SK-N-SH (cell line): ENCODE measurements at regions not wholly inside any gene's neighbourhood (a gene's known extent, or its start where the extent isn't known, plus 50 kb on each side); places are given as distances from the start of the nearest gene placed in this dataset.

Experiments
- CTCF ChIA-PET: fragments of 300-600, 350-600 bp; formaldehyde crosslinking; extraction: SDS; loops from one replicate; lab custom pipeline; 2021; lab: Yijun Ruan, JAX
- POLR2A ChIA-PET: fragments of 350-600 bp; sonication (Branson Sonifier 250); formaldehyde crosslinking; extraction: SDS; loops from one replicate; lab custom pipeline; 2020; ENCODE audit warnings: antibody characterized with exemption, inconsistent platforms; lab: Yijun Ruan, JAX
- DNase-seq: peaks from one replicate; pipeline ENCODE4 v3.0.0; 2012
- H2AFZ ChIP-seq: fragments of 200-600 bp; sonication (generic); 2 replicates; pipeline ENCODE4 v1.8.1; 2016; ENCODE audit warnings: antibody characterized with exemption, mild to moderate bottlenecking, low read depth
- H3F3A ChIP-seq: fragments of 200-600 bp; sonication (generic); replicated peaks from 2 replicates; pipeline ENCODE3; 2016; ENCODE audit warnings: antibody characterized with exemption, mild to moderate bottlenecking; ENCODE audit not compliant: insufficient read depth
- H3K27ac ChIP-seq, 2 experiments: fragments of 200-500 bp in 1 of 2; fragments of 200-600 bp in 1 of 2; sonication (Bioruptor generic) in 1 of 2; sonication (generic), shearing (Covaris generic) in 1 of 2; 2 replicates each; pipeline versions ENCODE4 v1.5.1 to v1.6.1; 2014 to 2016; ENCODE audit warnings: low read depth in 2 of 2, inconsistent platforms in 1 of 2, low read length in 1 of 2, mild to moderate bottlenecking in 1 of 2, mixed read lengths in 1 of 2
- H3K27me3 ChIP-seq: fragments of 200-600 bp; sonication (generic), shearing (Covaris generic); 2 replicates; pipeline ENCODE4 v1.6.1; 2016; ENCODE audit warnings: mixed run types; ENCODE audit not compliant: insufficient read depth
- H3K36me3 ChIP-seq, 2 experiments: fragments of 200-500 bp in 1 of 2; fragments of 200-600 bp in 1 of 2; sonication (Bioruptor generic) in 1 of 2; sonication (generic) in 1 of 2; replicated peaks in 1 of 2; 2 replicates each; pipeline versions ENCODE3 to v1.5.1; 2014 to 2016; ENCODE audit warnings: low read length in 1 of 2, mild to moderate bottlenecking in 1 of 2; ENCODE audit not compliant: insufficient read depth in 2 of 2, control insufficient read depth in 1 of 2
- H3K4me1 ChIP-seq, 2 experiments: fragments of 200-500 bp in 1 of 2; fragments of 200-600 bp in 1 of 2; sonication (Bioruptor generic) in 1 of 2; sonication (generic), shearing (Covaris generic) in 1 of 2; 2 replicates each; pipeline versions ENCODE4 v1.5.1 to v1.6.1; 2014 to 2016; ENCODE audit warnings: low read depth in 1 of 2, low read length in 1 of 2, mixed run types in 1 of 2; ENCODE audit not compliant: insufficient read depth in 2 of 2, control insufficient read depth in 1 of 2
- H3K4me2 ChIP-seq: fragments of 200-600 bp; sonication (generic), shearing (Covaris generic); 2 replicates; pipeline ENCODE4 v1.6.1; 2017; ENCODE audit warnings: mixed run types
- H3K4me3 ChIP-seq, 2 experiments: fragments of 200-500 bp in 1 of 2; fragments of 200-600 bp in 1 of 2; sonication (Bioruptor generic) in 1 of 2; sonication (generic), shearing (Covaris generic) in 1 of 2; 2 replicates each; pipeline versions ENCODE4 v1.5.1 to v1.8.1; 2014 to 2016; ENCODE audit warnings: low read depth in 2 of 2, inconsistent platforms in 1 of 2, low read length in 1 of 2, mild to moderate bottlenecking in 1 of 2, mixed read lengths in 1 of 2, moderate library complexity in 1 of 2
- H3K79me2 ChIP-seq: fragments of 200-600 bp; sonication (generic); 2 replicates; pipeline ENCODE4 v1.8.1; 2017; ENCODE audit warnings: mild to moderate bottlenecking; ENCODE audit not compliant: insufficient read depth
- H3K9ac ChIP-seq: fragments of 200-600 bp; sonication (generic); 2 replicates; pipeline ENCODE4 v1.6.1; 2017; ENCODE audit warnings: mixed run types
- H3K9me2 ChIP-seq: fragments of 200-600 bp; sonication (generic); 2 replicates; pipeline ENCODE4 v1.6.1; 2017; ENCODE audit warnings: mixed run types
- H3K9me3 ChIP-seq: fragments of 200-600 bp; sonication (generic); 2 replicates; pipeline ENCODE4 v1.6.1; 2017; ENCODE audit warnings: mixed run types, mild to moderate bottlenecking, moderate library complexity
- H4K20me1 ChIP-seq: fragments of 200-600 bp; sonication (generic); 2 replicates; pipeline ENCODE4 v1.6.1; 2017; ENCODE audit warnings: mild to moderate bottlenecking, mixed run types; ENCODE audit not compliant: insufficient read depth
- CHD2 ChIP-seq: fragments of 150-350 bp; IDR thresholded peaks from 2 replicates; pipeline ENCODE4 v1.6.1; 2018; ENCODE audit warnings: low read length; ENCODE audit not compliant: partially characterized antibody
- EP300 ChIP-seq, 2 experiments: IDR thresholded peaks; 2 replicates each; pipeline versions ENCODE4 v1.4.0 to v1.6.1; 2012; ENCODE audit warnings: borderline replicate concordance in 1 of 2, low read depth in 1 of 2, low read length in 1 of 2
- GABPA ChIP-seq: IDR thresholded peaks from 2 replicates; pipeline ENCODE4 v1.4.0; 2012; ENCODE audit warnings: low read depth, mild to moderate bottlenecking
- GATA2 ChIP-seq: sonication (generic); formaldehyde crosslinking; IDR thresholded peaks from 2 replicates; pipeline ENCODE4 v1.5.0; 2020; ENCODE audit warnings: mild to moderate bottlenecking, missing genetic modification reagents
- JUND ChIP-seq: IDR thresholded peaks from 2 replicates; pipeline ENCODE4 v1.4.0; 2012
- NFIC ChIP-seq: IDR thresholded peaks from 2 replicates; pipeline ENCODE4 v1.4.0; 2012; ENCODE audit warnings: borderline replicate concordance
- NRF1 ChIP-seq: IDR thresholded peaks from 2 replicates; pipeline ENCODE4 v1.6.1; 2012; ENCODE audit warnings: low read depth, mild to moderate bottlenecking, low read length
- RXRA ChIP-seq: IDR thresholded peaks from 2 replicates; pipeline ENCODE4 v1.4.0; 2012; ENCODE audit warnings: low read depth, mild to moderate bottlenecking, borderline replicate concordance
- TAF1 ChIP-seq: IDR thresholded peaks from 2 replicates; pipeline ENCODE4 v1.6.1; 2012; ENCODE audit warnings: low read depth, mild to moderate bottlenecking, low read length, moderate library complexity, borderline replicate concordance
- WGBS: methylation state at CpG from one replicate; pipeline ENCODE4 v1.1.6; 2017; ENCODE audit warnings: low lambda C conversion rate; 5-methylcytosine and 5-hydroxymethylcytosine counted together
- TF ChIP-seq, protein P1 (sequence below): fragments of 200-600 bp; sonication (generic); IDR thresholded peaks from 2 replicates; pipeline ENCODE4 v1.6.1; 2017; ENCODE audit warnings: antibody characterized with exemption, mild to moderate bottlenecking, moderate library complexity

DNA sequence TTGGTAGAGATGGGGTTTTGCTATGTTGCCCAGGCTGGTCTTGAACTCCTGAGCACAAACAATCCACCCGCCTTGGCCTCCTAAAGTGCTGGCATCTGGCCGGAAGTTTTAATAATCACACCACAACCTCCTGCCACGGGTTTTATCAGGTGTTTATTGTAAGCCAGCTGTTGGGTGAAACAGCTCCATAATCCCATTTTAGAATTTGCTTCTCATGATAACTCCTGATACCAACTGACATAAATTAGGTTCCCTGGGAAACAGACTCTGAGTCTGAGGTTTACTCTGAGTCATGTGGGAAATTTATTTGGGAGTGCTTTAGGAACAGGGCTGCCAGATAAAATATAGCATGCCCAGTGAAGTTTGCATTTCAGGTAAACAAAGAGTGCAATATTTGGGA lies 122.6 kb upstream of the MED13 start:
- H3K27ac ChIP-seq, result peak overlapping the region in 1 of 2 experiments; percentile 20; a peak in 2 of 4 replicates
- POLR2A ChIA-PET, result no interaction called here

DNA sequence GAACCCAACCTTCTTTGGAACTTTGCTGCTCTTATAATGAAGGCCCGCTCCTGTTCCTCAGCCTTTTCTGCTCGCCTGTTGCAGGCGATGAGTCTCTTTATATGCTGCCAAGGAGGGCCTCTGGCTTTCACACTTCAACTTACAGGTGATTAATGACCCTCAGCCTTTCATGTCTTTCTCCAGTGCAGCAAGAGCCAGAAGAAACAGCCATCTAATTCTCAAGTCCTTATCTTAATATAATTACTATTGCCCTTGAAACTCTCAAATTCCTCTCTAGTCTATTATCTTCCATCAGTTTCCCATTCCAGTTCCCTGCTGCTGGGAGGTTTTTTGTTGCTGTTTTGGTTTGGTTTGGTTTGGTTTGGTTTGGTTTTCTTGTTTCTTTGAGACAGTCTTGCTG lies 121.8 kb upstream of the MED13 start:
- 86% methylated on average over 3 of the region's 3 CpGs for WGBS
- no peak overlapping the region for H2AFZ ChIP-seq
- no peaks in the 10 kb centered on the region for H3K9me3 ChIP-seq
- H4K20me1 ChIP-seq, result no peaks in the 10 kb centered on the region
- H3K27ac ChIP-seq, result no peak overlapping the region
- H3F3A ChIP-seq, result peaks cover 6% of the 10 kb centered on the region
- H3K27me3 ChIP-seq, result no peaks in the 10 kb centered on the region
- H3K79me2 ChIP-seq, result no peaks in the 10 kb centered on the region
- no peak overlapping the region for H3K9ac ChIP-seq
- no peak overlapping the region for H3K4me3 ChIP-seq
- no peaks in the 10 kb centered on the region for H3K9me2 ChIP-seq
- DNase-seq, result no peak
- no peaks in the 10 kb centered on the region for H3K4me1 ChIP-seq
- CTCF ChIA-PET, result no interaction called here
- H3K4me2 ChIP-seq, result no peak overlapping the region
- H3K36me3 ChIP-seq, result no peaks in the 10 kb centered on the region
- TF ChIP-seq, protein P1, sequence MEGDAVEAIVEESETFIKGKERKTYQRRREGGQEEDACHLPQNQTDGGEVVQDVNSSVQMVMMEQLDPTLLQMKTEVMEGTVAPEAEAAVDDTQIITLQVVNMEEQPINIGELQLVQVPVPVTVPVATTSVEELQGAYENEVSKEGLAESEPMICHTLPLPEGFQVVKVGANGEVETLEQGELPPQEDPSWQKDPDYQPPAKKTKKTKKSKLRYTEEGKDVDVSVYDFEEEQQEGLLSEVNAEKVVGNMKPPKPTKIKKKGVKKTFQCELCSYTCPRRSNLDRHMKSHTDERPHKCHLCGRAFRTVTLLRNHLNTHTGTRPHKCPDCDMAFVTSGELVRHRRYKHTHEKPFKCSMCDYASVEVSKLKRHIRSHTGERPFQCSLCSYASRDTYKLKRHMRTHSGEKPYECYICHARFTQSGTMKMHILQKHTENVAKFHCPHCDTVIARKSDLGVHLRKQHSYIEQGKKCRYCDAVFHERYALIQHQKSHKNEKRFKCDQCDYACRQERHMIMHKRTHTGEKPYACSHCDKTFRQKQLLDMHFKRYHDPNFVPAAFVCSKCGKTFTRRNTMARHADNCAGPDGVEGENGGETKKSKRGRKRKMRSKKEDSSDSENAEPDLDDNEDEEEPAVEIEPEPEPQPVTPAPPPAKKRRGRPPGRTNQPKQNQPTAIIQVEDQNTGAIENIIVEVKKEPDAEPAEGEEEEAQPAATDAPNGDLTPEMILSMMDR, result no peak
- TF ChIP-seq NFIC, result no peak
- no peak for TF ChIP-seq GABPA
- TF ChIP-seq JUND, result no peak
- POLR2A ChIA-PET, result no interaction called here

More for the DNA sequence above, 122.6 kb upstream of the MED13 start:
- CTCF ChIA-PET, result interaction anchor here (1.3 kb wide), 1 partner anchor 78 kb away, joined by 6 read pairs; no protein-coding TSS in a partner anchor
- TF ChIP-seq GATA2 (CRISPR knock-in tag) (peak; percentile 47; the same call in 1 of the 2 replicates), EP300 (IDR thresholded peaks at IDR 0.05; ENCODE audit: borderline replicate concordance in 1 of 2, low read depth in 1 of 2, low read length in 1 of 2) (peak in 1 of 2 experiments; percentile 61; a peak in 2 of 4 replicates), CHD2 (no peak)
- no peaks in the 10 kb centered on the region for H3K27me3 ChIP-seq
- no peaks in the 10 kb centered on the region for H4K20me1 ChIP-seq
- no peaks in the 10 kb centered on the region for H3K79me2 ChIP-seq
- no peaks in the 10 kb centered on the region for H3K9me2 ChIP-seq
- H3K36me3 ChIP-seq, result no peaks in the 10 kb centered on the region
- peak; percentile 37 for DNase-seq
- no peak overlapping the region for H3K4me3 ChIP-seq
- no peaks in the 10 kb centered on the region for H3K4me1 ChIP-seq
- H2AFZ ChIP-seq, result no peak overlapping the region
- H3K9ac ChIP-seq, result no peak overlapping the region
- no peaks in the 10 kb centered on the region for H3K9me3 ChIP-seq
- peaks cover 6% of the 10 kb centered on the region for H3F3A ChIP-seq
- WGBS, result 58% methylated on average over 3 of the region's 3 CpGs
- H3K4me2 ChIP-seq, result no peak overlapping the region

DNA sequence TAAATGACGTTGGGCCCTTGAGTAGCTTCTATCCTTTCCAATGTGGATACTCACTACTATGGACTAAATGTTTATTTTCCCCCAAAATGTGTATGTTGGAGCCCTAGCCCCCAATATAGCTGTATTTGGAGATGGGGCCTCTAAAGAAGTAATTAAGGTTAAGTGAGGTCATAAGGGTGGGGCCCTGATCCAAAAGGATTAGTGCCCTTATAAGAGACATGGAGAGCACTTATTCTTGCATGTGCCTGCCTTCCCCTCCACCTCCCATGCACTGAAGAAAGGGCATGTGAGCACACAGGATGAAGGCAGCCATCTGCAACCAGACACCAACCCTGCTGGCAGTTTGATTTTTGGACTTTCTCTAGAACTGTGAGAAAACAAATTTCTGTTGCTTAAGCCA lies 115.7 kb upstream of the MED13 start:
- WGBS, result 70% methylated on average over 1 of the region's 1 CpG
- Histone ChIP-seq H3K4me2 (no peak overlapping the region), H3K9me2 (no peaks in the 10 kb centered on the region), H3K9me3 (peaks cover 6% of the 10 kb centered on the region; the same call in 1 of the 2 replicates), H2AFZ (no peak overlapping the region), H3K27me3 (no peaks in the 10 kb centered on the region), H3K36me3 (no peaks in the 10 kb centered on the region), H4K20me1 (no peaks in the 10 kb centered on the region), H3K79me2 (no peaks in the 10 kb centered on the region), H3K9ac (no peak overlapping the region), H3K4me1 (peaks cover 0 to 7% of the 10 kb centered on the region in 2 experiments; a peak in 2 of 4 replicates), H3F3A (peaks cover 3% of the 10 kb centered on the region), H3K4me3 (no peak overlapping the region), H3K27ac (no peak overlapping the region)
- TF ChIP-seq RXRA (0 out of 2 replicates have a peak, but pooled peaks have one; percentile 10), TAF1 (no peak), NRF1 (no peak)
- POLR2A ChIA-PET, result no interaction called here
- DNase-seq, result no peak
- CTCF ChIA-PET, result no interaction called here
